GM19452 (cell line): ENCODE measurements at regions not wholly inside any gene's neighbourhood (a gene's known extent, or its start where the extent isn't known, plus 50 kb on each side); places are given as distances from the start of the nearest gene placed in this dataset.

Experiments
- ATAC-seq: cut with Tn5 transposase; IDR thresholded peaks from one replicate; pipeline ENCODE4 v1.9.1; 2021; ENCODE audit not compliant: unreplicated experiment

DNA sequence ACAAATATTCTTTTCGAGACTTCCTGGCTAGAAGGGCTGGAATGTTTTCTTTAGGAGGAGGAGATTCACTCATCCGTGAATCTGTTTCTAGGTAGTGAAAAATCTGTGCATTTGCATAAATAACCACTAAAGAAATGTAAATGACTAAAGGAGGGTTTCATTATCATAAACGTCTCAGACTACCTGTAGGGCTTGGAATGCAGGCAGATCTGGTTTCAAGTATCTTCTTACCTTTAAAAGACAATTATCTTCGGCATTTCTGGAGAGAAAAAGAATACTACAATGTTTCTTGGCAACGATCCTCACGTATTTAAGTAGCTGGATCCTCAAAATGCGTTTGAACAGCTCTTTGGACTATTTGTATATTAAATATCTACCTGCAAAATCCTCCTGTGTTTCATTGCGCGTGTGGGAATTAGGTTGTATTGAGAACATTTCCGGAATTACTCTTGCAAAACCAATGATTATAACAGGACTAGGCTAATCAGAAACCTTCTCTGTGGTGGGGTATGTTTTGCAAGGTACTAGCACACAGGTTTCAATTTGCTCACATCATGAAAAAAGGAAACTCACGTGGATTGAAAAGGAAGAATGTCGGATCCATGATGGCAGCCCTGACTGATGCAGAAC, 291.1 kb upstream of the ARGLU1 start:
- no peak for ATAC-seq

- ATAC-seq, result no peak
Observed at GRCh38 chr13:106852436-106852835, 284.5 kb upstream of the ARGLU1 start.

DNA sequence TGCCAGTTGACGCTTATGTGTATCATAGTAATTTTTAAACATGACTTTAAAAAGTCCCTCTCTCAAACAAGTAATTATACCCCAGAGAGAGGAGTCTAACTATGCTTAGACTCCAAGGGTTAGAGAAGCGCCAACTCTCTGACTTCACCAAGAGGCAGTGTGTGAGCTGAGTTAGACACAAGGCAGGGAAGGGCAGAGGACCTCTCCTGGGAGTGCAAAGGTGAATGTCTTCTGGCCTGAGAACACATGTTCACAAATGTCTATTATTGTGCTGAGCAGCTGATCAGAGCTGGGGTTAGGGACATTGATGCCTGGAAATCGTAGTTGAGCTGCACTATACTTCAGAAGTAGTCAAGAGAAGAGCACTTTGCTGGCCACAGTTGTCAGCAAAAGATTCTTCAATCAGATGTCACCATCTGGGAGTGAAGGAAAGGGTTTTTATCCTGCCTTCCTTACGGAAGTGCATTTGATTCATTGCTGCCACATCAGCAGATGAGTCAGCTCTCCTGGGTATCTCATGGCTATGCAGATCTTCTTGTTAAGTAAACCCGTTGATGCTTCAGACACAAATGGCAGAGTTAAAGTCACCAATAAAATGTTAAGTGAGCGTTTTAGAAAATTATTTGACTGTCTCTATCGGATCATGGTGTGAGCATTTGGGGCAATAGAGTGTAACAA, 283.2 kb upstream of the ARGLU1 start:
- no peak for ATAC-seq

- no peak for ATAC-seq
Observed at GRCh38 chr13:106846571-106847448, 278.9 kb upstream of the ARGLU1 start.

DNA sequence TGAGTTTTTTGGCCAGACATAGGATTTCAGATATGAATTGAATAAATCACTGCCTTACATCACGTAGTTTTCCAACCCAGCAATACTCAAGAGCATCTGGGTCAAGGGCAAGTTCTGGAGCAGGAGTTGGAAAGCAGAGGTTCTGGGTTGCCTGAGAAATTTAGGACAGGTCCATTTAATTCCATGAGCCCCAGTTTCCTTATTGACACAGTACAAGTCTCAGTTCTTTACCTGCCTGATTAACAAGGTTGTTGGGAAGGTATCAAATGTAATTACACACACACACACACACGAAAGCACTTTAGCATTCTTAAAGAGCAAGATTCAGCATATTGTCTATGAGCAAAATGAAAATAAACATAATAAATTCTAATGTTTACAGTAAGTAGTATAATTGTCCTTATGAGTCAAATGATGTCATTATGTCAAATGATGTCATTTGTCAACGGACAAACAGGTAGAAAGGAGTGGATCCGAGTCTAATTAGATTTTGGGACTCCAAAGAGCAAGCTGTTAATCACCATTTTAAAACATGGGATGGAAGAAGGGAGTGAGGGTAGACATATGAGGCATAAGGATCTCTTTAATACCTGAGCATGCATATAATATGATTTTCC, 268.4 kb upstream of the ARGLU1 start:
- ATAC-seq, result no peak

DNA sequence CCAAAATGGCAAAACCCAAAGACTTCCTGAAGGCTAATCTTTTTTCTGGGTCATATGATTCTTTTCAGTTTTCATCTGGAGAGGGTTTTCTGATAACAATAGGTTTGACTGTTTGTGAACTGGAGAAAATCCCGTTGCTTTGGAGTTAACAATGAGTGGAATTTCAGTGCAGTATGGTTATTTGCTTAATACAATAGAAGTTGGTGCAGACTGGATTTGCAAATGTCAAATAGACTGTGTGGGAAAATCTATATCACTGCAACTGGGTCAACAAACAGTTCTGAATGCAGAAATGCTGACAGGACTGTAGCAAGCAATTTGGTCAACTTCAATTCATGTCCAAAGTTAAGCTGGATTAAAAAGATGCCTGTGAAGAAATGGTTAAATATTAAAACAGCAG, 267.5 kb upstream of the ARGLU1 start:
- no peak for ATAC-seq

DNA sequence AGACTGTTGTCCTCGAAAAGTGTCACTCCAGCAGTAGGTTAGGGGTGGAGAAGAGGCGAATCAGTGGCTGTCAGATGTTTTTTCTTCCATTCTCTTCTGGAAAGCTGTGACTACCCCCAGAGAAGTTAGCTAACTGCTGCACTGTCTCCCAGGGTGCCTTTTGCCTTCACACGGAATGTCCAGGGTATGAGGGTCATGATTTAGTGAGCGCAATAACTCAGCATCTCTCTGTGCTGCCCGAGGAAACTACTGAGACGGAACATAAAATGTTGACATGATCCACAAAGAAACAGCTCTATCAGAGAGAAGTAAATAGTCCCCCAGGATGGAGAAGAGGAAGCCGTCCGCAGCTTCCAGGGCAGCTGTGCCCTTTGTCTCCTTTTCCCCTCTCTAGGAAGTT, 254.0 kb upstream of the ARGLU1 start:
- ATAC-seq, result no peak

- no peak for ATAC-seq
Observed at GRCh38 chr13:106819413-106820180, 251.7 kb upstream of the ARGLU1 start.

DNA sequence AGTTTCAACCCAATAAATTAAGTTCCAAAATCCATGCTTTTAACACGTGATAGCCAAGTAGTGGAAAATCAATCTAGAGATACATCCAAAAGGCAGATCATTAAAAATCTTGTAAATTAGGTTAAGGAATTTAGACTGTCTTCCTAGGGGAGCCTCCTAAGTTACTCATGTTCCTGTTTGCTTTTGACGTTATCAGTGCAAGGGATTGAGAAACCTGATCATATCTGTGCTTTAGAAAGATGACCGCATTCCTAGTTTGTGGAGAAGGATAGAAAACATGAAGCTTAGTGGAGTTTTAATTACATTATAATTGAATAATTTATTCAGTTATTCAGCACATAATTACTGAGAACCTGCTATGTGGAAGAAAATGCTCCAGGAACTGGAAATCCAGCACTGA, 251.0 kb upstream of the ARGLU1 start:
- no peak for ATAC-seq

DNA sequence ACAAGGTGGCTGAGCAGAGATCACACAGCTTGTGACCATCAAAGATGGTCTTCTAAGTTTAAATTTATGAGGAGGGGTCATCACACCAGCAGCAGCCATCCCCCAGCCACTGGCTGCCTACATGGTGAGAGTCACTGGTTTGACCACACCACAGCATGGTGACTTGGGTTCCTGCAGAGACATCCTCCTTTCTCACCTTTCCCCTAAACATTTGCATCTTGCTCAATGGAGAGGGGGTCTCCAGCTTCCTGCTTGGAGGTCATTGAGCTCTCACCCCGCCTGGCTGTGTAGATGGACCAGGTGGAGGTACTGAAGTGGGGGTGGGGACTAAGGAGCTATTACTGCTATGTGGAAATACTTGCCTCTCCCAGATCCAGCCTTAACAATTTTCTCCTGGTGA, 247.6 kb upstream of the ARGLU1 start:
- ATAC-seq, result no peak

- no peak for ATAC-seq
Observed at GRCh38 chr13:106814463-106814862, 246.5 kb upstream of the ARGLU1 start.

DNA sequence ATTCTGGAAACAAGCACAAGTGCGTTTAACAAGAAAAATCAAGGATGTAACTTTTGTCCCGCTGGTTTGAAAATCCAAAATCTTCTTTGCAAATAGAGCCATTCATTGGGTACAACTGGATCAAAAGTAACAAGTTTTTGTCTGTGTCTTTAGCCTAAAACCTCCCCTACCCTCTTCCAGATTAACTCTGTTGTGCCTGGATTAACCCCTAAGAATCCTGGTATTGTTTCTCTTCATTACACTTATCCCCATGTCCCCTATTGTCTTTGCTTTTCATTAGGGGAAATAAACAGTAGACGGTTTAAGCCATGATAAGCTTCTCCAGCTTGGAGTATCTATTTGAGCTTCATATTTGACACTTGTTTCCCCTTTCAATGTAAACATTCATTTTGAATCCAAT, 242.1 kb upstream of the ARGLU1 start:
- no peak for ATAC-seq

DNA sequence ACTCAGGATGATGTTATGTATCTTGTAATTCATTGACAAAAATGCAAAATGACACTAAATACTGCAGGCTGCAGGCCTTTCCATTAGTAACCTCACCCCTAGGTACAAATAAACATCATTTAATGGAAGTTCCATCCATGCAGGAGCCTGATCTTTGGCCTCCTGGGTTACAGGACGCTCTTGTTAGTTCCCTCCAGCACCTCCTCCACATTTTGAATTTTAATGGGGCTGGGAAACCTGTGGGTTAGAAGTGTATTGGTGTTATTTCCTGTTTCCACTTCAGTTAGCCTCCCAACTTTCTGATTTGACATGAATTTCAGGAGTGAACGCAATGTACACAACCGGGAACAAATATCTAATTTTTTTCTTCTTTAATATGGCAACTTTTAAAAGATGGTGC, 237.1 kb upstream of the ARGLU1 start:
- ATAC-seq, result no peak

DNA sequence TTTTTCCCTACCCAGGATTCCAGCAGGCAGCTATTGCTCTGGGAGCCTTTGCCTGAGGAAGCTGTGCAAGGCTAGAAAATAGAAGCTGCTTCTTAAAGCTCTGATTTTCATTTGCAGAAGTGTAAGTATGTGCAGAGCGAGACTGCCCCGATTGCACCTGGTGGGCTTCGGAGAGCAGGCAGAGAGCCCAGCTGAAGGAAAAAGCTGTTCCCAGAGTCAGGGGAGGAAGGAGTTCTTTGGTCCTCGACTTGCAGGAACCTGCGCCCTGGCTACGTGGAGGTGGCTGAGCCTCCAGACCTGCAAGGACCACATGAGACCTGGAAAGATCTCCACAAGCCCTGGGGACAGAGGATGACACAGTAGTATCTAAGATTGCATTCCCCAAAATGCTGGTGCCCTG, 235.0 kb upstream of the ARGLU1 start:
- ATAC-seq, result no peak

DNA sequence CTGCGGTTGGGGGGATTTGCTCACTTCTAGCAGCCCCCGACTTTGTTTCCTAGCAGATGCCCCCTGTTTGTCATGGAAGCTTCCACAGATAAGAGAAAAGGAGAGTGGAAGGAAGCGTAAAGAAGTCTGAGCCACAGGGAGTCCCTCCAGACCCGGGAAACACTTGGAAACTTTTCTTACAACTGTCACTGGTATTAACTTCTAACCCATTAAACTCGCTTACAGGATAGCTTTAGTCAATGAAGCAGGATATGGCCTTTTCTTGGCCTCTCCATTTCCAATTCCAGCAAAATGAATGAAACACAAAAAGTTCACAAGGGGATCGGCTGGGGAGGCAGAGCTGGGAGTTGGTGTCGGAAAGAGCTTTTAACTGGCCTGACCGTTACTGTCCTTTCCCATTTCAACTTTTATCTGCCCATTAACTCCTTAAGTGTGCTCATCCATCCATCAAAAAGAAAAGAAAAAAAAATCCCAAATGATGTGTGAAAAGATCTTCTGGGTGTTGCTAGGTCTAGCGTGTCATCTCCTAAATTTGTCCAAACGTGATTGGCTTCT, 231.9 kb upstream of the ARGLU1 start:
- no peak for ATAC-seq

DNA sequence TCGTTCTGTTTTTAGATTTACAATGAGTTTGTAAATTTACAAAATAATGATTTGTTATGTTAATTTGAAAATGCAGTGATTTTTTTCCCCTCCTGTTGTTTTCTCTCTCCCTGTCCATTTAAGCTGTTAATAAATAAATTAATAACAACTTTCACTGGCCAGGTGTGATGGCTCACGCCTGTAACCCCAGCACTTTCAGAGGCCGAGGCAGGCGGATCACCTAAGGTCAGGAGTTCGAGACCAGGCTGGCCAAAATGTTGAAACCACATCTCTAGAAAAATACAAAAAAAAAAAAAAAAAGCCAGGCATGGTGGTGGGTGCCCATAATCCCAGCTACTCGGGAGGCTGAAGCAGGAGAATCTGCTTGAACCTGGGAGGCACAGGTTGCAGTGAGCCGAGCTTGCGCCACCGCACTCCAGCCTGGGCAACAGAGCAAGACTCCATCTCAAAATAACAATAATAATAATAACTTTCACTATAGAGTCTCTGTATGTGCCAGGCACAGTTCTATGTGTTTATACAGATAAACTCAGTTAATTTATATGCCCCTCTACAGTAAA, 229.2 kb upstream of the ARGLU1 start:
- ATAC-seq, result no peak

- no peak for ATAC-seq
Observed at GRCh38 chr13:106796280-106797047, 228.5 kb upstream of the ARGLU1 start.

- no peak for ATAC-seq
Observed at GRCh38 chr13:106795847-106796246, 227.9 kb upstream of the ARGLU1 start.

DNA sequence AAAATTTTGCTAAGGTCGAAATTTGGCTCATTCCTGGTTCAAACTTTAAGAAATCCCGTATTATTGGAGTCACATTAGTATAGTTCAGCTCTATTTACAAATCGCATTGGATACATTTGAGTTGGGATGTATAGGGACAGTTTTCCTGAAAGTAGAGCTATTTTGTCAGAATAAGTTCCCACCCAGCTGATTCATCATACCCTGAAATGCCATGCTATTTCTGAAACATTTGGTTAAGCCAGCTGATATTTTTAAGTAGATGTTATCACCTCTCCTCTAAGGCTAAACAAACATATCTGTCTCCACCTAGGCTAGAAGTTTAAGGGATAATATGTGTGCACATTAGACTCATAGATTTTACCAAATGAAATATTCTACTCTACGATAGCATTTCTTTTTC, 226.2 kb upstream of the ARGLU1 start:
- no peak for ATAC-seq

DNA sequence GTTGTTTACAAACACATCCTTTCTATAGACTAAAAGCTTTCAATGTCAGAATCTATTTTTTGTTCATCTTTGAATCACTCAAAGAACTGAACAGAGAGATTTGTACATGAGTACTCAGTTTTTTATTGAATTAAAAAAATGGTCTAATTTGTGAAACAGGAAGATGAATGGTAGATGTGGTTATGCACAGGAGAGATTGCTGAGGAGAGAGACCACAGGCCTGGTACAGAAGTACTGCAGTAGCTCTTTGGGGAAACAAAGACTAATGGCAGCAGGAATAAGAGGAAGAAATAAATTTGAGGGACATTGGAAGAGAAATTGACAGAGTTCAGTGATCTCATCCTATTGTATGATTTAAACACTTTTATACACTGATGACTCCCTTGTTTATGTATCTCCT, 222.0 kb upstream of the ARGLU1 start:
- ATAC-seq, result no peak
